ENCODE measurements at regions not wholly inside any gene's neighbourhood (a gene's known extent, or its start where the extent isn't known, plus 50 kb on each side); places are given as distances from the start of the nearest gene placed in this dataset.

DNA sequence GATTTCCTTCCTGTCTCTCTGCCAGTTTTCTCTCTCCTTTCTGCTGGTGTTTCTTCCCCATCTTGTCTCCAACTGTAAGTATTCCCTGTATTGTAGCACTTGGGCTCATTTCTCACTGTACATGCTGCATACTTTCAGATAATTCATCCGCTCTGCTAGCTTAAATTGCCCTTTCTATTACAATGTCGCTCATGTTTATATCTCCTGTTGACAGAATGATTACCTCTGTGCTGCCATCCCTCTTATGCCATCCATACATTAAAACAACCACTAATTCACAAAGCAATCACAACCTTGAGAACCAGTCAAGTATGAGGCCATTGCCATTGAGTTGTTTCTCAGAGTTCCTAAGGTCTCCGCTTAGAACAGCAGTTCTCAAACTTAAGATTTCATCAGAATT, 107.5 kb upstream of the SOX2 start:
- TF ChIP-seq, protein P1, sequence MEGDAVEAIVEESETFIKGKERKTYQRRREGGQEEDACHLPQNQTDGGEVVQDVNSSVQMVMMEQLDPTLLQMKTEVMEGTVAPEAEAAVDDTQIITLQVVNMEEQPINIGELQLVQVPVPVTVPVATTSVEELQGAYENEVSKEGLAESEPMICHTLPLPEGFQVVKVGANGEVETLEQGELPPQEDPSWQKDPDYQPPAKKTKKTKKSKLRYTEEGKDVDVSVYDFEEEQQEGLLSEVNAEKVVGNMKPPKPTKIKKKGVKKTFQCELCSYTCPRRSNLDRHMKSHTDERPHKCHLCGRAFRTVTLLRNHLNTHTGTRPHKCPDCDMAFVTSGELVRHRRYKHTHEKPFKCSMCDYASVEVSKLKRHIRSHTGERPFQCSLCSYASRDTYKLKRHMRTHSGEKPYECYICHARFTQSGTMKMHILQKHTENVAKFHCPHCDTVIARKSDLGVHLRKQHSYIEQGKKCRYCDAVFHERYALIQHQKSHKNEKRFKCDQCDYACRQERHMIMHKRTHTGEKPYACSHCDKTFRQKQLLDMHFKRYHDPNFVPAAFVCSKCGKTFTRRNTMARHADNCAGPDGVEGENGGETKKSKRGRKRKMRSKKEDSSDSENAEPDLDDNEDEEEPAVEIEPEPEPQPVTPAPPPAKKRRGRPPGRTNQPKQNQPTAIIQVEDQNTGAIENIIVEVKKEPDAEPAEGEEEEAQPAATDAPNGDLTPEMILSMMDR (IDR thresholded peaks at IDR 0.05): no peak
- TF ChIP-seq EP300 (IDR thresholded peaks at IDR 0.05): no peak
- no peak for TF ChIP-seq POLR2A (IDR thresholded peaks at IDR 0.05)
- TF ChIP-seq POLR2AphosphoS5 (IDR thresholded peaks at IDR 0.05): no peak
